ENCODE measurements at regions not wholly inside any gene's neighbourhood (a gene's known extent, or its start where the extent isn't known, plus 50 kb on each side); places are given as distances from the start of the nearest gene placed in this dataset.

GRCh38 chr1:188665477-188665876 is 1812.2 kb downstream of the BRINP3 start:
- Histone ChIP-seq H3K79me2 (ENCODE audit: low read depth) (no peaks in the 10 kb centered on the region), H3K36me3 (ENCODE audit: low read depth) (no peaks in the 10 kb centered on the region), H3K4me2 (no peak overlapping the region), H3F3A (ENCODE audit: insufficient read depth, low read depth) (no peaks in the 10 kb centered on the region), H3K27me3 (ENCODE audit: insufficient read depth, low read depth) (no peaks in the 10 kb centered on the region), H3K9me3 (ENCODE audit: insufficient read depth, low read depth) (no peaks in the 10 kb centered on the region), H2AFZ (no peak overlapping the region), H3K4me3 (no peak overlapping the region), H3K9me2 (ENCODE audit: insufficient read depth) (no peaks in the 10 kb centered on the region), H4K20me1 (ENCODE audit: insufficient read depth) (no peaks in the 10 kb centered on the region), H3K27ac (no peak overlapping the region), H3K4me1 (replicated peaks; ENCODE audit: insufficient read depth) (no peaks in the 10 kb centered on the region)
- POLR2A ChIA-PET (ENCODE audit: unreplicated experiment), result no interaction called here
- CTCF ChIA-PET, result no interaction called here
- BruUV-seq (replicated peaks), result no TSS peak
- no peak for DNase-seq
- TF ChIP-seq CTCF (conservative IDR thresholded peaks at IDR 0.05) (no peak), EZH2 (IDR thresholded peaks at IDR 0.05; ENCODE audit: low read depth) (no peak)
- intact Hi-C loops (cut with micrococcal nuclease; ENCODE audit: unreplicated experiment), result no loop called here

GRCh38 chr1:188668083-188668482 is 1809.6 kb downstream of the BRINP3 start:
- ChIA-PET POLR2A (ENCODE audit: unreplicated experiment) (no interaction called here), CTCF (no interaction called here)
- Histone ChIP-seq H3K79me2 (ENCODE audit: low read depth) (no peaks in the 10 kb centered on the region), H4K20me1 (ENCODE audit: insufficient read depth) (no peaks in the 10 kb centered on the region), H3K9me3 (ENCODE audit: insufficient read depth, low read depth) (no peaks in the 10 kb centered on the region), H3F3A (ENCODE audit: insufficient read depth, low read depth) (no peaks in the 10 kb centered on the region), H3K4me1 (replicated peaks; ENCODE audit: insufficient read depth) (no peaks in the 10 kb centered on the region), H3K27ac (no peak overlapping the region), H3K4me2 (no peak overlapping the region), H2AFZ (no peak overlapping the region), H3K27me3 (ENCODE audit: insufficient read depth, low read depth) (no peaks in the 10 kb centered on the region), H3K9me2 (ENCODE audit: insufficient read depth) (no peaks in the 10 kb centered on the region), H3K36me3 (ENCODE audit: low read depth) (no peaks in the 10 kb centered on the region), H3K4me3 (no peak overlapping the region)
- BruUV-seq (replicated peaks), result no TSS peak
- TF ChIP-seq EZH2 (IDR thresholded peaks at IDR 0.05; ENCODE audit: low read depth) (no peak), CTCF (conservative IDR thresholded peaks at IDR 0.05) (no peak; the same call in 1 of the 2 replicates)
- intact Hi-C loops (cut with micrococcal nuclease; ENCODE audit: unreplicated experiment), result no loop called here
- DNase-seq, result no peak

GRCh38 chr1:188669728-188670382 is 1807.8 kb downstream of the BRINP3 start:
- CTCF ChIA-PET, result no interaction called here
- intact Hi-C loops (cut with micrococcal nuclease; ENCODE audit: unreplicated experiment), result no loop called here
- Histone ChIP-seq H4K20me1 (ENCODE audit: insufficient read depth) (no peaks in the 10 kb centered on the region), H3K36me3 (ENCODE audit: low read depth) (no peaks in the 10 kb centered on the region), H3K4me1 (replicated peaks; ENCODE audit: insufficient read depth) (no peaks in the 10 kb centered on the region), H3K9me2 (ENCODE audit: insufficient read depth) (no peaks in the 10 kb centered on the region; the same call in none of the 2 replicates), H3K9me3 (ENCODE audit: insufficient read depth, low read depth) (no peaks in the 10 kb centered on the region), H2AFZ (no peak overlapping the region), H3F3A (ENCODE audit: insufficient read depth, low read depth) (no peaks in the 10 kb centered on the region), H3K27ac (no peak overlapping the region), H3K4me2 (no peak overlapping the region), H3K4me3 (no peak overlapping the region), H3K79me2 (ENCODE audit: low read depth) (no peaks in the 10 kb centered on the region), H3K27me3 (ENCODE audit: insufficient read depth, low read depth) (no peaks in the 10 kb centered on the region)
- POLR2A ChIA-PET (ENCODE audit: unreplicated experiment), result interaction anchor here (0.6 kb wide), 1 partner anchor 446 kb away, joined by 3 read pairs; no protein-coding TSS in a partner anchor
- no TSS peak for BruUV-seq (replicated peaks)
- no peak for DNase-seq
- TF ChIP-seq EZH2 (IDR thresholded peaks at IDR 0.05; ENCODE audit: low read depth) (no peak), CTCF (conservative IDR thresholded peaks at IDR 0.05) (no peak)

Data from PC-9 (cell line).